ENCODE measurements at regions not wholly inside any gene's neighbourhood (a gene's known extent, or its start where the extent isn't known, plus 50 kb on each side); places are given as distances from the start of the nearest gene placed in this dataset.
A peak's percentile ranks its signal among the peaks of the same experiment; 100 is the strongest.

DNA sequence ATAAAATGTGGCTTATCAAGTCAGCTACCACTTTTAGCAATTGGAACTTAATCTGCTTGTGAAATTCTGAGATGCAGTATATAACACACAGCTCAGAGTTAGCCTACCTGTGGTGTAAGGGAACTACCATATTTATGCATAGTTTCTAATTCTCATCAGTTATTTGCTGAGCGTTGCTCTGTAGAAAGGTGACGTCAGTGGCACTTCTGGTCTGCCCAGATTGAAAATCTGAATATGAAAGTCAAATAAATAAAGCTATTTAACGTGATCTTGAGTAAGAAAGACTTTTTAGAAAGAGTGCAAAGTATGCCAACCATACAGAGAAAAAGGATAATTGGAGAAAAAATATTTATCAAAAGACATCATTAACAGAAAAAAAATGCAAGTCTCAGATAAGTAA, 938.9 kb upstream of the NOVA1 start:
- intact Hi-C loops (cut with micrococcal nuclease; ENCODE audit: unreplicated experiment): no loop called here
- Histone ChIP-seq H3K27ac (ENCODE audit: low read depth, low read length, poor library complexity, severe bottlenecking) (no peak overlapping the region), H3K9me3 (ENCODE audit: low read depth, low read length, poor library complexity, severe bottlenecking) (peaks cover 4% of the 10 kb centered on the region), H3K36me3 (ENCODE audit: insufficient read depth, low read length, poor library complexity, severe bottlenecking) (no peaks in the 10 kb centered on the region), H3K4me3 (ENCODE audit: low read depth, low read length, poor library complexity, severe bottlenecking) (no peak overlapping the region), H3K4me1 (ENCODE audit: insufficient read depth, low read length, poor library complexity, severe bottlenecking) (no peaks in the 10 kb centered on the region), H3K27me3 (replicated peaks; ENCODE audit: insufficient read depth, low read depth, low read length, poor library complexity) (no peaks in the 10 kb centered on the region)
- POLR2A ChIA-PET (ENCODE audit: low non-redundant PET): no interaction called here
- no TSS peak for BruUV-seq (replicated peaks)
- CTCF ChIA-PET: no interaction called here
- TF ChIP-seq, protein P1, sequence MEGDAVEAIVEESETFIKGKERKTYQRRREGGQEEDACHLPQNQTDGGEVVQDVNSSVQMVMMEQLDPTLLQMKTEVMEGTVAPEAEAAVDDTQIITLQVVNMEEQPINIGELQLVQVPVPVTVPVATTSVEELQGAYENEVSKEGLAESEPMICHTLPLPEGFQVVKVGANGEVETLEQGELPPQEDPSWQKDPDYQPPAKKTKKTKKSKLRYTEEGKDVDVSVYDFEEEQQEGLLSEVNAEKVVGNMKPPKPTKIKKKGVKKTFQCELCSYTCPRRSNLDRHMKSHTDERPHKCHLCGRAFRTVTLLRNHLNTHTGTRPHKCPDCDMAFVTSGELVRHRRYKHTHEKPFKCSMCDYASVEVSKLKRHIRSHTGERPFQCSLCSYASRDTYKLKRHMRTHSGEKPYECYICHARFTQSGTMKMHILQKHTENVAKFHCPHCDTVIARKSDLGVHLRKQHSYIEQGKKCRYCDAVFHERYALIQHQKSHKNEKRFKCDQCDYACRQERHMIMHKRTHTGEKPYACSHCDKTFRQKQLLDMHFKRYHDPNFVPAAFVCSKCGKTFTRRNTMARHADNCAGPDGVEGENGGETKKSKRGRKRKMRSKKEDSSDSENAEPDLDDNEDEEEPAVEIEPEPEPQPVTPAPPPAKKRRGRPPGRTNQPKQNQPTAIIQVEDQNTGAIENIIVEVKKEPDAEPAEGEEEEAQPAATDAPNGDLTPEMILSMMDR (conservative IDR thresholded peaks at IDR 0.05; ENCODE audit: low read depth, low read length): no peak
- no peak for TF ChIP-seq EZH2 (IDR thresholded peaks at IDR 0.05; ENCODE audit: borderline replicate concordance, low read depth, low read length, poor library complexity, severe bottlenecking)
- no peak for DNase-seq (ENCODE audit: low spot score)

DNA sequence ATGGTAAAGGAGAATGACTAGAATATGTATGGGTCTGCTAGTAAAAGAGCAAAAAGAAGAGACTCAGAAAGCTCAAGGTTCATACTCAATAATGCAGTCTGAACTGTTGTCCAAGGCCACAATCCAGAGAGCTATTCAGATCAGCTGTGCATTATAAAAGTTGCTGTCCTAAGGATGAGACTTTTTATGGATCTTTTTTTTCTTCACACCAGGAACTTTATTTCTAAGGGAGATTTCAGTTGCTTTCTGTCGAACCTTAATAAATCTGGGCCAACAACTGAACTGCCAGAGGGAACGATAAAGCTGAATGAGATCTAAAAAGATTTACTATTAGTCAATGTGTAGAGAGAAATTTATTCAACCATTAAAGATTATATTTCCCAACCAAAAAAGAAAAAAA, 948.3 kb upstream of the NOVA1 start:
- no peaks in the 10 kb centered on the region for H3K36me3 ChIP-seq (ENCODE audit: insufficient read depth, low read length, poor library complexity, severe bottlenecking)
- BruUV-seq (replicated peaks): no TSS peak
- H3K27me3 ChIP-seq (replicated peaks; ENCODE audit: insufficient read depth, low read depth, low read length, poor library complexity): no peaks in the 10 kb centered on the region
- no peak overlapping the region for H3K27ac ChIP-seq (ENCODE audit: low read depth, low read length, poor library complexity, severe bottlenecking)
- H3K9me3 ChIP-seq (ENCODE audit: low read depth, low read length, poor library complexity, severe bottlenecking): peaks cover 9% of the 10 kb centered on the region
- ChIA-PET CTCF (no interaction called here), POLR2A (ENCODE audit: low non-redundant PET) (no interaction called here)
- DNase-seq (ENCODE audit: low spot score): no peak
- intact Hi-C loops (cut with micrococcal nuclease; ENCODE audit: unreplicated experiment): no loop called here
- TF ChIP-seq EZH2 (IDR thresholded peaks at IDR 0.05; ENCODE audit: borderline replicate concordance, low read depth, low read length, poor library complexity, severe bottlenecking): no peak
- H3K4me3 ChIP-seq (ENCODE audit: low read depth, low read length, poor library complexity, severe bottlenecking): no peak overlapping the region
- no peaks in the 10 kb centered on the region for H3K4me1 ChIP-seq (ENCODE audit: insufficient read depth, low read length, poor library complexity, severe bottlenecking)

DNA sequence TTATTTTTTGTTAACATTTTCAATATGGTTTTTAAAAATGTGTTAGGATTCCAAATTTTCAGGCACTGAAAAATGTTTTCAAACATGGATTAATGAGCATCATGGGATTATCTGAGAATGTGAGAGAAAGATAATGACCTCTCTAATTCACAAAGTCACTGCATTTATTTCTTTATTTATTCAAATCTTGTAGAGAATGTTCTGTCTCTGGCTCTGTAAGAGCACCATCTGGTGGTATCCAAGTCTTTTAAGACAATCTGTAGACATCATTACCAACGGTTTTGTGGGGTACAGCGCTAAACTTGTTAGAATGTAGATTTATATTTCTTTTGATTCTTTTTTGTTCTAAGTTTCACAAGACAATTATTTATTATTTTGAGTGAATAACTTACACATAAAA, 956.0 kb upstream of the NOVA1 start:
- Histone ChIP-seq H3K9me3 (ENCODE audit: low read depth, low read length, poor library complexity, severe bottlenecking) (no peaks in the 10 kb centered on the region), H3K27me3 (replicated peaks; ENCODE audit: insufficient read depth, low read depth, low read length, poor library complexity) (no peaks in the 10 kb centered on the region), H3K27ac (ENCODE audit: low read depth, low read length, poor library complexity, severe bottlenecking) (no peak overlapping the region), H3K36me3 (ENCODE audit: insufficient read depth, low read length, poor library complexity, severe bottlenecking) (no peaks in the 10 kb centered on the region), H3K4me1 (ENCODE audit: insufficient read depth, low read length, poor library complexity, severe bottlenecking) (no peaks in the 10 kb centered on the region), H3K4me3 (ENCODE audit: low read depth, low read length, poor library complexity, severe bottlenecking) (no peak overlapping the region)
- TF ChIP-seq, protein P1 (conservative IDR thresholded peaks at IDR 0.05; ENCODE audit: low read depth, low read length): peak; percentile 47; the same call in 1 of the 2 replicates
- TF ChIP-seq EZH2 (IDR thresholded peaks at IDR 0.05; ENCODE audit: borderline replicate concordance, low read depth, low read length, poor library complexity, severe bottlenecking): no peak
- no TSS peak for BruUV-seq (replicated peaks)
- ChIA-PET CTCF (no interaction called here), POLR2A (ENCODE audit: low non-redundant PET) (no interaction called here)
- intact Hi-C loops (cut with micrococcal nuclease; ENCODE audit: unreplicated experiment): no loop called here
- peak; percentile 7 for DNase-seq (ENCODE audit: low spot score)

- Histone ChIP-seq H3K27ac (ENCODE audit: low read depth, low read length, poor library complexity, severe bottlenecking) (no peak overlapping the region), H3K36me3 (ENCODE audit: insufficient read depth, low read length, poor library complexity, severe bottlenecking) (no peaks in the 10 kb centered on the region), H3K4me3 (ENCODE audit: low read depth, low read length, poor library complexity, severe bottlenecking) (no peak overlapping the region), H3K4me1 (ENCODE audit: insufficient read depth, low read length, poor library complexity, severe bottlenecking) (no peaks in the 10 kb centered on the region), H3K27me3 (replicated peaks; ENCODE audit: insufficient read depth, low read depth, low read length, poor library complexity) (no peaks in the 10 kb centered on the region), H3K9me3 (ENCODE audit: low read depth, low read length, poor library complexity, severe bottlenecking) (no peaks in the 10 kb centered on the region)
- CTCF ChIA-PET: no interaction called here
- intact Hi-C loops (cut with micrococcal nuclease; ENCODE audit: unreplicated experiment): no loop called here
- TF ChIP-seq EZH2 (IDR thresholded peaks at IDR 0.05; ENCODE audit: borderline replicate concordance, low read depth, low read length, poor library complexity, severe bottlenecking): no peak
- TF ChIP-seq, protein P1 (conservative IDR thresholded peaks at IDR 0.05; ENCODE audit: low read depth, low read length): no peak
- no TSS peak for BruUV-seq (replicated peaks)
- no peak for DNase-seq (ENCODE audit: low spot score)
- POLR2A ChIA-PET (ENCODE audit: low non-redundant PET): no interaction called here
Observed at GRCh38 chr14:27557445-27557844, 959.6 kb upstream of the NOVA1 start.

Measured in A673 (cell line).